Testis (tissue), 2 donors: ENCODE measurements at regions not wholly inside any gene's neighbourhood (a gene's known extent, or its start where the extent isn't known, plus 50 kb on each side); places are given as distances from the start of the nearest gene placed in this dataset.

ENCODE experiments used
- CTCF ChIP-seq, 3 experiments: fragments of 450-650 bp in 2 of 3; fragments of 200-600 bp in 1 of 3; sonication (generic) in 1 of 3; IDR thresholded peaks; one replicate each; pipeline ENCODE4 v1.5.1; 2016 to 2019; ENCODE audit warnings: antibody characterized with exemption in 3 of 3, mild to moderate bottlenecking in 2 of 3, moderate library complexity in 1 of 3
- POLR2A ChIP-seq: fragments of 450-650 bp; IDR thresholded peaks from one replicate; pipeline ENCODE4 v1.6.1; 2017; ENCODE audit warnings: antibody characterized with exemption, mild to moderate bottlenecking, moderate library complexity

- TF ChIP-seq CTCF (IDR thresholded peaks at IDR 0.05) (no peak), POLR2A (no peak)
Measured at GRCh38 chr5:124907098-124907644, 160.7 kb upstream of the ZNF608 start.
